PC-3 (cell line): ENCODE measurements at regions not wholly inside any gene's neighbourhood (a gene's known extent, or its start where the extent isn't known, plus 50 kb on each side); places are given as distances from the start of the nearest gene placed in this dataset.

Experiments
- ATAC-seq: fragments of 200-7000 bp; cut with Tn5 transposase; 2 replicates; pipeline ENCODE4 v1.9.1; 2020; ENCODE audit warnings: mild to moderate bottlenecking, moderate library complexity
- BruUV-seq: library from RNA; stranded (reverse); fragments of 400-500 nt; replicated peaks from 2 replicates; lab custom pipeline; 2021; lab: Mats Ljungman, UMichigan
- CTCF ChIA-PET: fragments of 300-600 bp; sonication (Branson Sonifier 250); formaldehyde crosslinking; loops from one replicate; lab custom pipeline; 2022; ENCODE audit warnings: antibody characterized with exemption; lab: Charles Lee
- POLR2A ChIA-PET: fragments of 300-600 bp; sonication (Branson Sonifier 250); formaldehyde crosslinking; loops from one replicate; lab custom pipeline; 2022; ENCODE audit warnings: antibody characterized with exemption; ENCODE audit not compliant: unreplicated experiment; lab: Charles Lee
- DNase-seq: peaks from one replicate; pipeline ENCODE4 v3.0.0-alpha.2; 2015
- H2AFZ ChIP-seq: fragments of 300-600 bp; sonication (generic); 2 replicates; pipeline ENCODE4 v1.6.0; 2016; ENCODE audit warnings: antibody characterized with exemption, low read length
- H3F3A ChIP-seq: fragments of 300-600 bp; sonication (generic); one replicate; pipeline ENCODE4 v1.6.0; 2017; ENCODE audit warnings: antibody characterized with exemption, low read length, control low read depth, mild to moderate bottlenecking; ENCODE audit not compliant: unreplicated experiment
- H3K27ac ChIP-seq: fragments of 300-600 bp; sonication (generic); 2 replicates; pipeline ENCODE4 v1.5.1; 2016; ENCODE audit warnings: mild to moderate bottlenecking, low read length
- H3K27me3 ChIP-seq: fragments of 300-600 bp; sonication (generic); 2 replicates; pipeline ENCODE4 v1.6.1; 2016; ENCODE audit warnings: low read length, mixed read lengths
- H3K36me3 ChIP-seq: fragments of 300-600 bp; sonication (generic); 2 replicates; pipeline ENCODE4 v1.6.1; 2016; ENCODE audit warnings: low read depth, mixed run types, low read length, mixed read lengths
- H3K4me1 ChIP-seq: fragments of 300-600 bp; sonication (generic); 2 replicates; pipeline ENCODE4 v1.5.1; 2016; ENCODE audit warnings: low read length; ENCODE audit not compliant: insufficient read depth
- H3K4me2 ChIP-seq: fragments of 300-600 bp; sonication (generic); 2 replicates; pipeline ENCODE4 v1.6.0; 2016; ENCODE audit warnings: low read length
- H3K4me3 ChIP-seq: fragments of 300-600 bp; sonication (generic); 2 replicates; pipeline ENCODE4 v1.5.1; 2016; ENCODE audit warnings: mild to moderate bottlenecking, low read length, mixed read lengths
- H3K79me2 ChIP-seq: fragments of 300-600 bp; sonication (generic); 2 replicates; pipeline ENCODE4 v1.6.1; 2017; ENCODE audit warnings: low read length, mixed read lengths
- H3K9ac ChIP-seq: fragments of 300-600 bp; sonication (generic); 2 replicates; pipeline ENCODE4 v1.6.0; 2016; ENCODE audit warnings: mild to moderate bottlenecking, low read length
- H3K9me2 ChIP-seq: fragments of 300-600 bp; sonication (generic); replicated peaks from 2 replicates; pipeline ENCODE4 v1.6.1; 2016; ENCODE audit warnings: mixed run types, low read length, mixed read lengths
- H3K9me3 ChIP-seq: fragments of 300-600 bp; sonication (generic); 2 replicates; pipeline ENCODE4 v1.6.1; 2016; ENCODE audit warnings: low read length, mixed read lengths
- H4K20me1 ChIP-seq: fragments of 300-600 bp; sonication (generic); 2 replicates; pipeline ENCODE4 v1.6.1; 2016; ENCODE audit warnings: low read length, mixed read lengths
- EZH2 ChIP-seq: fragments of 300-600 bp; sonication (generic); IDR thresholded peaks from one replicate; pipeline ENCODE4 v1.6.1; 2017; ENCODE audit warnings: antibody characterized with exemption, mild to moderate bottlenecking, low read length; ENCODE audit not compliant: unreplicated experiment
- EZH2phosphoT487 ChIP-seq: fragments of 300-600 bp; sonication (generic); IDR thresholded peaks from 2 replicates; pipeline ENCODE4 v1.6.1; 2018; ENCODE audit warnings: mild to moderate bottlenecking, antibody characterized with exemption, low read length, borderline replicate concordance
- intact Hi-C: fragments of 100-400 bp; cut with micrococcal nuclease; formaldehyde crosslinking; loops from 2 replicates; pipeline ENCODE4 v1.9.0; 2023
- TF ChIP-seq, protein P1 (sequence below): fragments of 300-600 bp; sonication (generic); conservative IDR thresholded peaks from 2 replicates; pipeline ENCODE4 v1.5.1; 2017; ENCODE audit warnings: antibody characterized with exemption, low read depth, mild to moderate bottlenecking, low read length

DNA sequence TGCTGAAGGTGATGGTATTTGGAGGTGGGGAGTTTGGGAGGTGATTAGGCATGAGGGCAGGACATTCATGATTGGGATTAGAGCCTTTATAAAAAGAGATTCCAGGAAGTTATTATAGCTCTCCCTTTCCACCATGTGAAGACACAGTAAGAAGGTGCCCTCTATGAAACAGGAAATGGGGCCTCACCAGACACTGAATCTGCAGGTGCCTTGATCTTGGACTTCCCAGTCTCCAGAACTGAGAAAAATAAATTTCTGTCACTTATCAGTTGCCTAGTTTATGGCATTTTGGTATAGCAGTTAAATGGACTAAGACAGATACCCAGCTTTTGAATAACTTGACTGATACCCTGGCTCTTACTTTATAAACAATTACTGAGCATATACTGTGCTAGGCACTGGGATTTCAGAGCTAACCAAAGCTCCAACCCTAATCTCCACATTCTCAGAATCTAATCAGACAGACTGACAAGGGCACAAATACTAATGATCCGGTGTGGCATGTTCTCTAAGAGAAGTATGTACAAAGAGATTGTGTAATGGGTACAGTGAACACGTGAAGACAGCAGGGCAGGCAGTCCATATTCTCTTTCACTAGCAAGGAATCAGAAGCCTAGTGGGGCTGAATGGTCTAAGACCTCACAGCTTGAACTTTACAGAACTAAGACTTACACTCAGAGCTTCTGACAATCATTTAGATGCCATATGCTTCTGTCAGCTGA is 343.1 kb downstream of the WDR72 start:
- ATAC-seq (no peak), DNase-seq (no peak)
- no peaks in the 10 kb centered on the region for H3K9me3 ChIP-seq
- H4K20me1 ChIP-seq, result no peaks in the 10 kb centered on the region
- H3K27ac ChIP-seq, result no peak overlapping the region
- TF ChIP-seq EZH2phosphoT487 (no peak), EZH2 (no peak)
- TF ChIP-seq, protein P1, sequence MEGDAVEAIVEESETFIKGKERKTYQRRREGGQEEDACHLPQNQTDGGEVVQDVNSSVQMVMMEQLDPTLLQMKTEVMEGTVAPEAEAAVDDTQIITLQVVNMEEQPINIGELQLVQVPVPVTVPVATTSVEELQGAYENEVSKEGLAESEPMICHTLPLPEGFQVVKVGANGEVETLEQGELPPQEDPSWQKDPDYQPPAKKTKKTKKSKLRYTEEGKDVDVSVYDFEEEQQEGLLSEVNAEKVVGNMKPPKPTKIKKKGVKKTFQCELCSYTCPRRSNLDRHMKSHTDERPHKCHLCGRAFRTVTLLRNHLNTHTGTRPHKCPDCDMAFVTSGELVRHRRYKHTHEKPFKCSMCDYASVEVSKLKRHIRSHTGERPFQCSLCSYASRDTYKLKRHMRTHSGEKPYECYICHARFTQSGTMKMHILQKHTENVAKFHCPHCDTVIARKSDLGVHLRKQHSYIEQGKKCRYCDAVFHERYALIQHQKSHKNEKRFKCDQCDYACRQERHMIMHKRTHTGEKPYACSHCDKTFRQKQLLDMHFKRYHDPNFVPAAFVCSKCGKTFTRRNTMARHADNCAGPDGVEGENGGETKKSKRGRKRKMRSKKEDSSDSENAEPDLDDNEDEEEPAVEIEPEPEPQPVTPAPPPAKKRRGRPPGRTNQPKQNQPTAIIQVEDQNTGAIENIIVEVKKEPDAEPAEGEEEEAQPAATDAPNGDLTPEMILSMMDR, result no peak
- H3K79me2 ChIP-seq, result no peaks in the 10 kb centered on the region
- ChIA-PET POLR2A (no interaction called here), CTCF (no interaction called here)
- no peaks in the 10 kb centered on the region for H3F3A ChIP-seq
- no peak overlapping the region for H3K4me3 ChIP-seq
- H3K4me2 ChIP-seq, result no peak overlapping the region
- no peaks in the 10 kb centered on the region for H3K4me1 ChIP-seq
- H2AFZ ChIP-seq, result no peak overlapping the region
- H3K9ac ChIP-seq, result no peak overlapping the region
- peaks cover 10% of the 10 kb centered on the region; the same call in 1 of the 2 replicates for H3K27me3 ChIP-seq
- H3K9me2 ChIP-seq, result no peaks in the 10 kb centered on the region
- no TSS peak for BruUV-seq
- intact Hi-C loops, result no loop called here
- H3K36me3 ChIP-seq, result no peaks in the 10 kb centered on the region

DNA sequence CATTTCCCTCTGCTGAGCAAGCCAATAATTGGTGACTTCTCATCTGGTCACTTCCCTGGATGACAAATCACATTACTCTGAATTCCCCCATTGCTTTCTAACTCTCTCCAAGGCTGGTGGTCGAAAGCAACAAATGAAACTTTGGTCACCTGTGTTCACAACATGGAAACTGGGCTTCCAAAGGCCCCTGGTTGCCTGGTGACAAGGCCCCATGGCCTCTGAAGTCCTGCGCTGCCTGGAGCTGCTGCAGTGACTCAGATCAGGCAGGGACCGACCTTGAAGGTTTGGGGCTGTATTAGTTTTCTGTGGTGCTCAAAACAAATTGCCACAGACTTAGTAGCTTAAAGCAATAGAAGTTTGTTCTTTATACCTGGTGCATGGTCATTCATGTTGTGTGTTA is 345.3 kb downstream of the WDR72 start:
- Histone ChIP-seq H3K27ac (no peak overlapping the region), H3K9ac (no peak overlapping the region), H3K4me1 (no peaks in the 10 kb centered on the region), H3K4me3 (no peak overlapping the region), H2AFZ (no peak overlapping the region), H3F3A (no peaks in the 10 kb centered on the region), H3K79me2 (no peaks in the 10 kb centered on the region), H3K36me3 (no peaks in the 10 kb centered on the region), H3K9me2 (no peaks in the 10 kb centered on the region), H3K9me3 (no peaks in the 10 kb centered on the region), H3K4me2 (no peak overlapping the region), H4K20me1 (no peaks in the 10 kb centered on the region), H3K27me3 (peaks cover 5% of the 10 kb centered on the region; the same call in 1 of the 2 replicates)
- BruUV-seq, result no TSS peak
- CTCF ChIA-PET, result no interaction called here
- no peak for DNase-seq
- no peak for TF ChIP-seq EZH2
- intact Hi-C loops, result no loop called here
- POLR2A ChIA-PET, result no interaction called here
- no peak for ATAC-seq

DNA sequence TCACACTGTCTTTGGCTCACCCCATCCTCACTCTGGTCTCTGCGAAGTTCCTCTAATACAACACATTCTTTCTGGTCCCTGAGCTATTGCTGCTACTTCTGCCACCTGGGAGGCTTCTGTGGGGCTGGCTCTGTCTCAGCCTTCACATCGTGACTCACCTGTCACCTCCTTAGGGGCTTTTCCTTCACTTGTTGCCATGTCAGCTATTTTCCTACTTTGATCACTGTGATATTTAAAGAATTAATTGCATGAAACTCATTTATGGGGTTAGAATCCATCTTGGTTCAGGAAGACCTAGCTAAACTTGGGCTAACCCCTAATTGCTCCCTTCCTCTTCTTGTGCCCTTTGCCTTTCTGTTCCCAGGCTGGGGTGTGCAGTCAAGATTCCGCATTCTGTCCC is 346.9 kb downstream of the WDR72 start:
- DNase-seq, result no peak
- no peaks in the 10 kb centered on the region for H3K9me2 ChIP-seq
- H3K36me3 ChIP-seq, result no peaks in the 10 kb centered on the region
- H3K4me2 ChIP-seq, result no peak overlapping the region
- no peak for ATAC-seq
- H2AFZ ChIP-seq, result no peak overlapping the region
- H3K9ac ChIP-seq, result no peak overlapping the region
- H3K4me1 ChIP-seq, result no peaks in the 10 kb centered on the region
- TF ChIP-seq, protein P1, result no peak
- TF ChIP-seq EZH2, result no peak
- TF ChIP-seq EZH2phosphoT487, result no peak
- BruUV-seq, result no TSS peak
- no peaks in the 10 kb centered on the region for H3K9me3 ChIP-seq
- peaks cover 5% of the 10 kb centered on the region; the same call in 1 of the 2 replicates for H3K27me3 ChIP-seq
- intact Hi-C loops, result no loop called here
- H3F3A ChIP-seq, result no peaks in the 10 kb centered on the region
- ChIA-PET CTCF (no interaction called here), POLR2A (no interaction called here)
- H4K20me1 ChIP-seq, result no peaks in the 10 kb centered on the region
- no peak overlapping the region for H3K4me3 ChIP-seq
- H3K79me2 ChIP-seq, result no peaks in the 10 kb centered on the region
- H3K27ac ChIP-seq, result no peak overlapping the region
